Keratinocyte (primary cell): ENCODE measurements at regions not wholly inside any gene's neighbourhood (a gene's known extent, or its start where the extent isn't known, plus 50 kb on each side); places are given as distances from the start of the nearest gene placed in this dataset.

Source experiments
- DNase-seq: peaks from one replicate; pipeline ENCODE4 v3.0.0-alpha.2; 2011; ENCODE audit warnings: low read depth, missing footprints, low spot score
- FAIRE-seq: peaks from 2 replicates; lab custom pipeline; 2011; peaks lifted over from hg19 to GRCh38; lab: Jason Lieb, UNC
- H2AFZ ChIP-seq: 2 replicates; pipeline ENCODE4 v1.6.0; 2012; ENCODE audit warnings: low read length, control low read depth, inconsistent platforms; ENCODE audit not compliant: control insufficient read depth
- H3K27ac ChIP-seq: 2 replicates; pipeline ENCODE4 v1.5.1; 2011; ENCODE audit warnings: low read length; ENCODE audit not compliant: control insufficient read depth, insufficient read depth
- H3K27me3 ChIP-seq: 3 replicates; pipeline ENCODE4 v1.6.0; 2011; ENCODE audit warnings: low read length; ENCODE audit not compliant: control insufficient read depth, insufficient read depth; ENCODE audit errors: extremely low read depth
- H3K36me3 ChIP-seq, 2 experiments: 2 replicates in 1 of 2; 3 replicates in 1 of 2; pipeline ENCODE4 v1.5.1; 2011; ENCODE audit warnings: low read length in 2 of 2, mild to moderate bottlenecking in 1 of 2; ENCODE audit not compliant: control insufficient read depth in 2 of 2, insufficient read depth in 2 of 2; ENCODE audit errors: extremely low read depth in 1 of 2
- H3K4me1 ChIP-seq: 3 replicates; pipeline ENCODE4 v1.5.1; 2011; ENCODE audit warnings: low read length; ENCODE audit not compliant: control insufficient read depth, insufficient read depth; ENCODE audit errors: extremely low read depth
- H3K4me2 ChIP-seq: 3 replicates; pipeline ENCODE4 v1.6.0; 2011; ENCODE audit warnings: low read depth, low read length; ENCODE audit not compliant: control insufficient read depth, insufficient read depth; ENCODE audit errors: extremely low read depth
- H3K4me3 ChIP-seq, 3 experiments: fragments of 200-600 bp in 1 of 3; sonication (generic) in 1 of 3; 2 replicates in 2 of 3; 3 replicates in 1 of 3; pipeline ENCODE4 v1.5.1; 2011 to 2016; ENCODE audit warnings: low read length in 3 of 3, mild to moderate bottlenecking in 3 of 3, control low read depth in 2 of 3, inconsistent platforms in 1 of 3, low read depth in 1 of 3, mixed read lengths in 1 of 3, mixed run types in 1 of 3, moderate library complexity in 1 of 3; ENCODE audit not compliant: control insufficient read depth in 2 of 3, insufficient read depth in 2 of 3; ENCODE audit errors: extremely low read depth in 1 of 3
- H3K79me2 ChIP-seq: 2 replicates; pipeline ENCODE4 v1.6.0; 2012; ENCODE audit warnings: low read length; ENCODE audit not compliant: control insufficient read depth, insufficient read depth
- H3K9ac ChIP-seq: 3 replicates; pipeline ENCODE4 v1.6.0; 2011; ENCODE audit warnings: low read length; ENCODE audit not compliant: control insufficient read depth, insufficient read depth; ENCODE audit errors: extremely low read depth
- H3K9me1 ChIP-seq: 3 replicates; pipeline ENCODE4 v1.6.0; 2011; ENCODE audit warnings: low read length; ENCODE audit not compliant: control insufficient read depth, insufficient read depth; ENCODE audit errors: extremely low read depth
- H3K9me3 ChIP-seq: 2 replicates; pipeline ENCODE4 v1.5.1; 2012; ENCODE audit warnings: low read depth, low read length; ENCODE audit not compliant: control insufficient read depth
- H4K20me1 ChIP-seq: 3 replicates; pipeline ENCODE4 v1.6.0; 2011; ENCODE audit warnings: low read length; ENCODE audit not compliant: control insufficient read depth, insufficient read depth; ENCODE audit errors: extremely low read depth
- CTCF ChIP-seq, 3 experiments: IDR thresholded peaks in 1 of 3; conservative IDR thresholded peaks in 1 of 3; optimal IDR thresholded peaks in 1 of 3; 2 replicates in 2 of 3; 3 replicates in 1 of 3; pipeline versions ENCODE3 to v1.5.1; 2011; ENCODE audit warnings: low read length in 3 of 3, mild to moderate bottlenecking in 3 of 3, moderate library complexity in 2 of 3, control low read depth in 1 of 3, inconsistent platforms in 1 of 3; ENCODE audit not compliant: insufficient read depth in 2 of 3; ENCODE audit errors: extremely low read depth in 1 of 3
- EZH2 ChIP-seq: IDR thresholded peaks from one replicate; pipeline ENCODE4 v1.6.1; 2012; ENCODE audit warnings: inconsistent platforms, mild to moderate bottlenecking, low read length, moderate library complexity
- dilution Hi-C: fragments of 300-500 bp; cut with MboI; formaldehyde crosslinking; loops from one replicate; pipeline ENCODE4 v1.7.0; 2020; ENCODE audit warnings: low sequenced_read_pairs; ENCODE audit not compliant: extremely low pct_ligation_motif_present

- H3K4me3 ChIP-seq, result no peak overlapping the region
- TF ChIP-seq CTCF (optimal IDR thresholded peaks at IDR 0.05 in 1 of 3, IDR thresholded peaks at IDR 0.05 in 1 of 3, conservative IDR thresholded peaks at IDR 0.05 in 1 of 3; ENCODE audit: extremely low read depth in 1 of 3, insufficient read depth in 2 of 3, low read length in 3 of 3) (no peak), EZH2 (no peak)
- H3K4me1 ChIP-seq, result no peaks in the 10 kb centered on the region
- FAIRE-seq (no peak), DNase-seq (no peak)
- H3K9me1 ChIP-seq, result no peaks in the 10 kb centered on the region
- H3K9ac ChIP-seq, result no peak overlapping the region
- no peaks in the 10 kb centered on the region for H3K9me3 ChIP-seq
- no peak overlapping the region for H3K4me2 ChIP-seq
- no peaks in the 10 kb centered on the region for H4K20me1 ChIP-seq
- no peaks in the 10 kb centered on the region for H3K79me2 ChIP-seq
- H2AFZ ChIP-seq, result no peak overlapping the region
- no peaks in the 10 kb centered on the region for H3K36me3 ChIP-seq
- H3K27ac ChIP-seq, result no peak overlapping the region
- no peaks in the 10 kb centered on the region for H3K27me3 ChIP-seq
- dilution Hi-C loops, result no loop called here
These were observed 453.8 kb upstream of the POU3F2 start for GRCh38 chr6:98380589-98380988.

GRCh38 chr6:98382246-98382645 is 452.1 kb upstream of the POU3F2 start:
- H3K9me3 ChIP-seq, result no peaks in the 10 kb centered on the region
- no peaks in the 10 kb centered on the region for H4K20me1 ChIP-seq
- DNase-seq, result no peak
- TF ChIP-seq EZH2 (no peak), CTCF (optimal IDR thresholded peaks at IDR 0.05 in 1 of 3, IDR thresholded peaks at IDR 0.05 in 1 of 3, conservative IDR thresholded peaks at IDR 0.05 in 1 of 3; ENCODE audit: extremely low read depth in 1 of 3, insufficient read depth in 2 of 3, low read length in 3 of 3) (no peak)
- no peak overlapping the region for H3K27ac ChIP-seq
- dilution Hi-C loops, result no loop called here
- no peak overlapping the region for H3K4me3 ChIP-seq
- H3K27me3 ChIP-seq, result no peaks in the 10 kb centered on the region
- no peaks in the 10 kb centered on the region for H3K79me2 ChIP-seq
- H2AFZ ChIP-seq, result no peak overlapping the region
- no peaks in the 10 kb centered on the region for H3K36me3 ChIP-seq
- no peak overlapping the region for H3K9ac ChIP-seq
- no peaks in the 10 kb centered on the region for H3K9me1 ChIP-seq
- no peaks in the 10 kb centered on the region for H3K4me1 ChIP-seq
- H3K4me2 ChIP-seq, result no peak overlapping the region
- FAIRE-seq, result no peak
